H9 (cell line): ENCODE measurements at regions not wholly inside any gene's neighbourhood (a gene's known extent, or its start where the extent isn't known, plus 50 kb on each side); places are given as distances from the start of the nearest gene placed in this dataset.

Experiments
- DNase-seq: peaks from one replicate; pipeline ENCODE4 v3.0.0-alpha.2; 2017
- H2AFZ ChIP-seq: one replicate; pipeline ENCODE4 v1.6.1; 2013; ENCODE audit warnings: mild to moderate bottlenecking, low read length, control low read depth, moderate library complexity
- H2AK5ac ChIP-seq: 2 replicates; pipeline ENCODE4 v1.6.1; 2013; ENCODE audit warnings: low read length, control low read depth, mixed read lengths; ENCODE audit not compliant: insufficient read length
- H2BK120ac ChIP-seq: one replicate; pipeline ENCODE4 v1.6.1; 2013; ENCODE audit warnings: low read depth, mild to moderate bottlenecking, low read length, control low read depth, inconsistent platforms; ENCODE audit not compliant: poor library complexity, severe bottlenecking
- H2BK12ac ChIP-seq: 2 replicates; pipeline ENCODE4 v1.6.1; 2013; ENCODE audit warnings: low read length, control low read depth, mixed read lengths, low read depth; ENCODE audit not compliant: insufficient read length
- H2BK15ac ChIP-seq: 2 replicates; pipeline ENCODE4 v1.6.1; 2013; ENCODE audit warnings: low read depth, low read length, control low read depth
- H2BK20ac ChIP-seq: one replicate; pipeline ENCODE4 v1.6.1; 2013; ENCODE audit warnings: low read depth, mild to moderate bottlenecking, low read length, control low read depth, inconsistent platforms; ENCODE audit not compliant: poor library complexity, severe bottlenecking
- H2BK5ac ChIP-seq: 2 replicates; pipeline ENCODE4 v1.6.1; 2013; ENCODE audit warnings: low read length, control low read depth, mixed read lengths; ENCODE audit not compliant: insufficient read length
- H3K14ac ChIP-seq: 2 replicates; pipeline ENCODE4 v1.6.1; 2013; ENCODE audit warnings: low read length, control low read depth; ENCODE audit not compliant: insufficient read depth
- H3K18ac ChIP-seq: 2 replicates; pipeline ENCODE4 v1.6.1; 2013; ENCODE audit warnings: low read depth, mild to moderate bottlenecking, mixed read lengths, low read length, control low read depth; ENCODE audit not compliant: insufficient read length
- H3K23ac ChIP-seq: 2 replicates; pipeline ENCODE4 v1.6.1; 2013; ENCODE audit warnings: low read length, control low read depth, mixed read lengths, low read depth; ENCODE audit not compliant: insufficient read length
- H3K23me2 ChIP-seq: 2 replicates; pipeline ENCODE4 v1.6.1; 2013; ENCODE audit warnings: low read depth, mild to moderate bottlenecking, mixed read lengths, low read length, control low read depth; ENCODE audit not compliant: insufficient read length, poor library complexity, severe bottlenecking
- H3K27ac ChIP-seq: 2 replicates; pipeline ENCODE4 v1.5.1; 2013; ENCODE audit warnings: low read length, control low read depth, mixed read lengths, low read depth; ENCODE audit not compliant: insufficient read length
- H3K27me3 ChIP-seq: 2 replicates; pipeline ENCODE4 v1.6.1; 2013; ENCODE audit warnings: low read length, control low read depth, inconsistent platforms; ENCODE audit not compliant: insufficient read depth
- H3K4ac ChIP-seq: 2 replicates; pipeline ENCODE4 v1.6.1; 2013; ENCODE audit warnings: low read depth, mild to moderate bottlenecking, control low read depth, inconsistent platforms, low read length, moderate library complexity
- H3K4me1 ChIP-seq: 2 replicates; pipeline ENCODE4 v1.6.1; 2013; ENCODE audit warnings: low read length, control low read depth, inconsistent platforms; ENCODE audit not compliant: insufficient read depth
- H3K4me2 ChIP-seq: 2 replicates; pipeline ENCODE4 v1.6.1; 2013; ENCODE audit warnings: low read length, control low read depth, mixed read lengths; ENCODE audit not compliant: insufficient read length, insufficient read depth
- H3K56ac ChIP-seq: 2 replicates; pipeline ENCODE4 v1.6.1; 2013; ENCODE audit warnings: low read depth, mild to moderate bottlenecking, mixed read lengths, low read length, control low read depth; ENCODE audit not compliant: insufficient read length
- H3K79me1 ChIP-seq: 2 replicates; pipeline ENCODE4 v1.6.1; 2013; ENCODE audit warnings: low read depth, mild to moderate bottlenecking, moderate library complexity, low read length, control low read depth, inconsistent platforms; ENCODE audit not compliant: insufficient read depth, poor library complexity, severe bottlenecking
- H3K79me2 ChIP-seq: 2 replicates; pipeline ENCODE4 v1.6.1; 2013; ENCODE audit warnings: low read length, control low read depth, inconsistent platforms; ENCODE audit not compliant: insufficient read depth
- H3K9ac ChIP-seq: 2 replicates; pipeline ENCODE4 v1.6.1; 2013; ENCODE audit warnings: low read length, control low read depth, mixed read lengths; ENCODE audit not compliant: insufficient read length; ENCODE audit errors: extremely low read depth
- H3K9me3 ChIP-seq: one replicate; pipeline ENCODE4 v1.6.1; 2013; ENCODE audit warnings: low read depth, low read length, inconsistent platforms; ENCODE audit not compliant: control insufficient read depth
- H3T11ph ChIP-seq: one replicate; pipeline ENCODE4 v1.6.1; 2013; ENCODE audit warnings: mild to moderate bottlenecking, low read length, control low read depth, inconsistent platforms
- H4K20me1 ChIP-seq: one replicate; pipeline ENCODE4 v1.6.1; 2013; ENCODE audit not compliant: control insufficient read depth, insufficient read length, insufficient read depth
- H4K5ac ChIP-seq: 2 replicates; pipeline ENCODE4 v1.6.1; 2013; ENCODE audit warnings: low read depth, mild to moderate bottlenecking, mixed read lengths, low read length, control low read depth; ENCODE audit not compliant: insufficient read length
- H4K8ac ChIP-seq: replicated peaks from 2 replicates; pipeline ENCODE4 v1.6.1; 2013; ENCODE audit warnings: low read length, control low read depth, mixed read lengths, low read depth; ENCODE audit not compliant: insufficient read length
- H4K91ac ChIP-seq: 2 replicates; pipeline ENCODE4 v1.6.1; 2013; ENCODE audit warnings: low read depth, mild to moderate bottlenecking, moderate library complexity, mixed read lengths, low read length, control low read depth; ENCODE audit not compliant: insufficient read length
- H3K27ac Mint-ChIP-seq, 3 experiments: 2 replicates in 2 of 3; 3 replicates in 1 of 3; pipeline ENCODE4 v1.8.0; 2020 to 2021; ENCODE audit warnings: mixed read lengths in 3 of 3, mild to moderate bottlenecking in 1 of 3, moderate library complexity in 1 of 3
- H3K27me3 Mint-ChIP-seq: 2 replicates; pipeline ENCODE4 v1.8.0; 2021; ENCODE audit warnings: low read depth, mild to moderate bottlenecking, moderate library complexity, mixed read lengths
- H3K36me3 Mint-ChIP-seq, 3 experiments: 2 replicates in 2 of 3; 3 replicates in 1 of 3; pipeline ENCODE4 v1.8.0; 2020 to 2021; ENCODE audit warnings: low read depth in 3 of 3, mixed read lengths in 3 of 3; ENCODE audit not compliant: insufficient read depth in 1 of 3
- H3K4me1 Mint-ChIP-seq, 2 experiments: 2 replicates each; pipeline ENCODE4 v1.8.0; 2020; ENCODE audit warnings: mixed read lengths in 2 of 2
- H3K4me3 Mint-ChIP-seq, 2 experiments: 2 replicates in 1 of 2; 3 replicates in 1 of 2; pipeline ENCODE4 v1.8.0; 2020 to 2021; ENCODE audit warnings: mild to moderate bottlenecking in 2 of 2, mixed read lengths in 2 of 2, moderate library complexity in 1 of 2
- H3K9me3 Mint-ChIP-seq, 2 experiments: 2 replicates in 1 of 2; 3 replicates in 1 of 2; pipeline ENCODE4 v1.8.0; 2020; ENCODE audit warnings: mild to moderate bottlenecking in 2 of 2, mixed read lengths in 2 of 2, moderate library complexity in 1 of 2
- CTCF ChIP-seq: fragments of 200-600 bp; sonication (generic); conservative IDR thresholded peaks from 3 replicates; pipeline ENCODE4 v1.8.0; 2021; ENCODE audit warnings: antibody characterized with exemption, mild to moderate bottlenecking
- WGBS: extraction: QIAGEN DNeasy Blood & Tissue Kit; methylation state at CpG from one replicate; pipeline ENCODE4 v1.1.7; 2013; ENCODE audit warnings: missing lambda C conversion rate, low lambda C conversion rate, mixed read lengths; ENCODE audit not compliant: insufficient read length; ENCODE audit errors: extremely low coverage; 5-methylcytosine and 5-hydroxymethylcytosine counted together

GRCh38 chr2:19264852-19265251, 93.6 kb downstream of the OSR1 start:
- no peak for TF ChIP-seq CTCF
- no peak overlapping the region for H3K14ac ChIP-seq
- no peak overlapping the region for H3K56ac ChIP-seq
- Mint-ChIP-seq H3K27me3 (no peaks in the 10 kb centered on the region; the same call in 1 of the 2 replicates), H3K4me3 (no peak overlapping the region), H3K27ac (no peak overlapping the region), H3K4me1 (no peaks in the 10 kb centered on the region), H3K36me3 (no peaks in the 10 kb centered on the region), H3K9me3 (no peaks in the 10 kb centered on the region)
- H4K5ac ChIP-seq, result no peak overlapping the region
- H4K8ac ChIP-seq, result no peak overlapping the region
- H2AK5ac ChIP-seq, result no peak overlapping the region
- no peaks in the 10 kb centered on the region for H3K79me1 ChIP-seq
- H3T11ph ChIP-seq, result no peak overlapping the region
- H4K91ac ChIP-seq, result no peak overlapping the region
- no peak for DNase-seq
- H3K9ac ChIP-seq, result no peak overlapping the region
- H3K23me2 ChIP-seq, result no peaks in the 10 kb centered on the region
- no peak overlapping the region for H3K23ac ChIP-seq
- H2BK120ac ChIP-seq, result no peak overlapping the region
- H3K4me2 ChIP-seq, result no peak overlapping the region
- no peaks in the 10 kb centered on the region for H3K27me3 ChIP-seq
- no peak overlapping the region for H3K27ac ChIP-seq
- no peak overlapping the region for H3K18ac ChIP-seq
- H3K9me3 ChIP-seq, result no peaks in the 10 kb centered on the region
- H2BK15ac ChIP-seq, result no peak overlapping the region
- no peak overlapping the region for H2BK5ac ChIP-seq
- no peak overlapping the region for H2BK12ac ChIP-seq
- no CpG with 5 or more reads among the region's 6 CpGs for WGBS
- no peaks in the 10 kb centered on the region for H4K20me1 ChIP-seq
- no peak overlapping the region for H2AFZ ChIP-seq
- H3K4me1 ChIP-seq, result no peaks in the 10 kb centered on the region
- no peak overlapping the region for H2BK20ac ChIP-seq
- no peaks in the 10 kb centered on the region for H3K79me2 ChIP-seq
- H3K4ac ChIP-seq, result no peak overlapping the region
